H1 (cell line): ENCODE measurements at regions not wholly inside any gene's neighbourhood (a gene's known extent, or its start where the extent isn't known, plus 50 kb on each side); places are given as distances from the start of the nearest gene placed in this dataset.

Experiments
- CTCF ChIA-PET: fragments of 300-600 bp; sonication (Branson Sonifier 250); formaldehyde crosslinking; loops from one replicate; lab custom pipeline; 2021; ENCODE audit not compliant: partially characterized antibody; lab: Charles Lee
- POLR2A ChIA-PET: fragments of 300-600 bp; sonication (Branson Sonifier 250); formaldehyde crosslinking; loops from one replicate; lab custom pipeline; 2021; ENCODE audit warnings: inconsistent platforms; ENCODE audit not compliant: partially characterized antibody; lab: Charles Lee
- DNase-seq, 2 experiments: peaks; one replicate each; pipeline versions ENCODE4 v3.0.0 to v3.0.0-alpha.2; 2010 to 2022; ENCODE audit warnings: low spot score in 2 of 2, low read depth in 1 of 2, mixed read lengths in 1 of 2
- FAIRE-seq: peaks from 2 replicates; lab custom pipeline; 2011; peaks lifted over from hg19 to GRCh38; lab: Jason Lieb, UNC
- H2AFZ ChIP-seq: 2 replicates; pipeline ENCODE4 v1.8.1; 2012; ENCODE audit warnings: low read length, inconsistent platforms
- H2AK5ac ChIP-seq: 2 replicates; pipeline ENCODE4 v1.6.1; 2013; ENCODE audit warnings: low read depth, low read length
- H2BK120ac ChIP-seq: replicated peaks from 2 replicates; pipeline ENCODE3; 2013; ENCODE audit warnings: low read depth, low read length, inconsistent platforms
- H2BK12ac ChIP-seq: 2 replicates; pipeline ENCODE4 v1.6.1; 2013; ENCODE audit warnings: low read depth, low read length
- H2BK15ac ChIP-seq: 2 replicates; pipeline ENCODE4 v1.6.1; 2013; ENCODE audit warnings: low read length
- H2BK20ac ChIP-seq: 2 replicates; pipeline ENCODE4 v1.6.1; 2013; ENCODE audit warnings: low read length
- H2BK5ac ChIP-seq: 2 replicates; pipeline ENCODE4 v1.6.1; 2013; ENCODE audit warnings: low read depth, low read length
- H3K14ac ChIP-seq: 2 replicates; pipeline ENCODE4 v1.6.1; 2013; ENCODE audit warnings: inconsistent platforms; ENCODE audit not compliant: insufficient read length
- H3K18ac ChIP-seq: 2 replicates; pipeline ENCODE4 v1.6.1; 2013; ENCODE audit warnings: low read length; ENCODE audit errors: extremely low read depth
- H3K23ac ChIP-seq: 2 replicates; pipeline ENCODE4 v1.6.1; 2013; ENCODE audit warnings: inconsistent platforms; ENCODE audit not compliant: insufficient read length
- H3K23me2 ChIP-seq: 2 replicates; pipeline ENCODE4 v1.6.1; 2013; ENCODE audit warnings: low read depth, low read length
- H3K27ac ChIP-seq: 2 replicates; pipeline ENCODE4 v1.6.1; 2011; ENCODE audit warnings: low read depth, low read length, inconsistent platforms
- H3K27me3 ChIP-seq, 4 experiments: replicated peaks in 1 of 4; 1 replicate in 1 of 4; 2 replicates in 3 of 4; pipeline versions ENCODE4 v1.6.1 to v1.8.1; 2011 to 2013; ENCODE audit warnings: low read length in 3 of 4, mild to moderate bottlenecking in 3 of 4, inconsistent platforms in 2 of 4, mixed read lengths in 2 of 4, moderate library complexity in 1 of 4; ENCODE audit not compliant: control insufficient read depth in 3 of 4, insufficient read depth in 3 of 4; ENCODE audit errors: extremely low read depth in 1 of 4
- H3K36me3 ChIP-seq, 4 experiments: 2 replicates each; pipeline versions ENCODE4 v1.6.1 to v1.8.1; 2011 to 2013; ENCODE audit warnings: mild to moderate bottlenecking in 4 of 4, low read length in 3 of 4, moderate library complexity in 2 of 4, control low read depth in 1 of 4, inconsistent platforms in 1 of 4; ENCODE audit not compliant: insufficient read depth in 4 of 4, control insufficient read depth in 2 of 4
- H3K4ac ChIP-seq: replicated peaks from 2 replicates; pipeline ENCODE3; 2013; ENCODE audit warnings: low read length, low read depth, mixed read lengths, inconsistent platforms; ENCODE audit not compliant: insufficient read length
- H3K4me1 ChIP-seq, 4 experiments: replicated peaks in 1 of 4; 1 replicate in 1 of 4; 2 replicates in 3 of 4; pipeline versions ENCODE4 v1.6.1 to v1.8.1; 2011 to 2013; ENCODE audit warnings: low read length in 3 of 4, inconsistent platforms in 2 of 4, mixed read lengths in 1 of 4; ENCODE audit not compliant: insufficient read depth in 4 of 4, control insufficient read depth in 3 of 4
- H3K4me2 ChIP-seq, 2 experiments: 2 replicates each; pipeline versions ENCODE4 v1.6.1 to v1.8.1; 2011 to 2013; ENCODE audit warnings: low read depth in 2 of 2, low read length in 2 of 2, control low read depth in 1 of 2, inconsistent platforms in 1 of 2, mild to moderate bottlenecking in 1 of 2; ENCODE audit not compliant: insufficient read depth in 1 of 2
- H3K4me3 ChIP-seq, 4 experiments: fragments of 200-600, 300-600 bp in 1 of 4; sonication (generic), shearing (Covaris generic), sonication (Bioruptor Twin) in 1 of 4; 2 replicates each; pipeline versions ENCODE4 v1.5.1 to v1.8.1; 2011 to 2016; ENCODE audit warnings: low read length in 4 of 4, low read depth in 3 of 4, control low read depth in 2 of 4, inconsistent platforms in 2 of 4, mild to moderate bottlenecking in 2 of 4, mixed read lengths in 1 of 4, moderate library complexity in 1 of 4; ENCODE audit not compliant: insufficient read depth in 2 of 4; ENCODE audit errors: extremely low read depth in 1 of 4
- H3K56ac ChIP-seq: replicated peaks from 2 replicates; pipeline ENCODE3; 2013; ENCODE audit warnings: low read depth, mild to moderate bottlenecking, mixed read lengths, low read length, inconsistent platforms; ENCODE audit not compliant: insufficient read length
- H3K79me1 ChIP-seq: 2 replicates; pipeline ENCODE4 v1.6.1; 2013; ENCODE audit warnings: low read depth, low read length, control low read depth
- H3K79me2 ChIP-seq, 2 experiments: 2 replicates each; pipeline versions ENCODE4 v1.6.1 to v1.8.1; 2012 to 2013; ENCODE audit warnings: low read length in 2 of 2, mild to moderate bottlenecking in 2 of 2, inconsistent platforms in 1 of 2; ENCODE audit not compliant: insufficient read depth in 2 of 2, control insufficient read depth in 1 of 2
- H3K9ac ChIP-seq, 4 experiments: replicated peaks in 1 of 4; 1 replicate in 1 of 4; 2 replicates in 3 of 4; pipeline versions ENCODE4 v1.6.1 to v1.8.1; 2011 to 2013; ENCODE audit warnings: low read depth in 3 of 4, low read length in 3 of 4, control low read depth in 2 of 4, mild to moderate bottlenecking in 2 of 4, moderate library complexity in 2 of 4, inconsistent platforms in 1 of 4; ENCODE audit errors: extremely low read depth in 1 of 4
- H3K9me3 ChIP-seq, 2 experiments: 2 replicates each; pipeline versions ENCODE4 v1.6.1 to v1.8.1; 2012 to 2013; ENCODE audit warnings: mild to moderate bottlenecking in 2 of 2, moderate library complexity in 2 of 2, control low read depth in 1 of 2, inconsistent platforms in 1 of 2, low read depth in 1 of 2, low read length in 1 of 2, mixed read lengths in 1 of 2; ENCODE audit not compliant: insufficient read depth in 2 of 2
- H4K20me1 ChIP-seq, 2 experiments: replicated peaks in 1 of 2; 2 replicates each; pipeline versions ENCODE3 to v1.8.1; 2011 to 2013; ENCODE audit warnings: inconsistent platforms in 2 of 2, low read length in 2 of 2, mild to moderate bottlenecking in 1 of 2; ENCODE audit not compliant: insufficient read depth in 2 of 2, control insufficient read depth in 1 of 2
- H4K5ac ChIP-seq: 2 replicates; pipeline ENCODE4 v1.6.1; 2013; ENCODE audit warnings: low read length, low read depth, mixed read lengths, inconsistent platforms; ENCODE audit not compliant: insufficient read length
- H4K8ac ChIP-seq: 2 replicates; pipeline ENCODE4 v1.8.0; 2013; ENCODE audit warnings: mild to moderate bottlenecking, moderate library complexity, low read length, inconsistent platforms; ENCODE audit not compliant: insufficient read depth; ENCODE audit errors: extremely low read depth
- H4K91ac ChIP-seq: replicated peaks from 2 replicates; pipeline ENCODE3; 2013; ENCODE audit warnings: low read length, mixed read lengths, inconsistent platforms; ENCODE audit not compliant: insufficient read length
- CBX8 ChIP-seq: fragments of 300-800, 300-1000 bp; sonication (generic); IDR thresholded peaks from 2 replicates; pipeline ENCODE4 v1.7.1; 2016; ENCODE audit warnings: low read depth, low read length, borderline replicate concordance
- CREB1 ChIP-seq: IDR thresholded peaks from 2 replicates; pipeline ENCODE4 v1.6.1; 2012; ENCODE audit warnings: inconsistent platforms
- POU5F1 ChIP-seq: IDR thresholded peaks from 2 replicates; pipeline ENCODE4 v1.6.1; 2011; ENCODE audit warnings: low read depth, mild to moderate bottlenecking, low read length, moderate library complexity
- RNF2 ChIP-seq: fragments of 200-900, 300-1000 bp; sonication (generic); IDR thresholded peaks from 2 replicates; pipeline ENCODE4 v1.7.1; 2016; ENCODE audit warnings: borderline replicate concordance, low read depth, mild to moderate bottlenecking, antibody characterized with exemption, low read length; ENCODE audit not compliant: poor library complexity, severe bottlenecking; ENCODE audit errors: missing control alignments
- RXRA ChIP-seq: IDR thresholded peaks from 2 replicates; pipeline ENCODE4 v1.6.1; 2011; ENCODE audit warnings: low read depth, mild to moderate bottlenecking, low read length, moderate library complexity; ENCODE audit not compliant: insufficient read depth
- SP2 ChIP-seq: IDR thresholded peaks from 2 replicates; pipeline ENCODE4 v1.6.1; 2012; ENCODE audit warnings: mild to moderate bottlenecking, low read length, inconsistent platforms
- TAF7 ChIP-seq: optimal IDR thresholded peaks from 2 replicates; pipeline ENCODE3; 2011; ENCODE audit warnings: low read depth, mild to moderate bottlenecking, inconsistent platforms, low read length, moderate library complexity, borderline replicate concordance
- TBP ChIP-seq: IDR thresholded peaks from 2 replicates; pipeline ENCODE4 v1.6.1; 2011; ENCODE audit warnings: low read depth, low read length, improper control_type of control experiment
- YY1 ChIP-seq: IDR thresholded peaks from 2 replicates; pipeline ENCODE4 v1.6.1; 2011; ENCODE audit warnings: low read depth, mild to moderate bottlenecking, low read length

DNA sequence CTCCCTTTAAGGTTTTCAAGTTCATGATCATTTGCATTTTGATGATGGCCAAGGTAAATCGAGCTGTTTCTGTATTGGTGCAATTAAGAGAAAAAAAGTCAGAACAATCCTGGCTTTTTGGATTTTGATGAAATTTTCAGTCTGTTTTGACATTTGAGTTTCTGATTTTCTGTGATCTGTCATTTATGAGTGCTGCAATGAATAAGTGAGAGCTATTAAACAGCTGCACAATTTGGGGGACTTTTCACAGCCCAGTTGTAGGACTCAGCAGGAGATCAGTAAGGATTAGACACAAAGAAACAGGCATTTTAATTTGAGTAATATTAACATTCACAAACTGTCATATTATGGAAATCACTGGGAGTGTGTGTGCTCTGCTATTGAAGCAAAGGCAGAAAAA, 452.9 kb upstream of the CXADR start (continued):
- no peak for TF ChIP-seq YY1

- Histone ChIP-seq H4K20me1 (no peaks in the 10 kb centered on the region), H3K27me3 (peaks cover 0 to 1% (median 0%) of the 10 kb centered on the region in 4 experiments; a peak in 1 of 7 replicates), H4K91ac (no peak overlapping the region), H4K5ac (no peak overlapping the region), H2BK15ac (no peak overlapping the region), H3K4ac (no peak overlapping the region), H2BK120ac (no peak overlapping the region), H2BK12ac (no peak overlapping the region), H3K79me1 (no peaks in the 10 kb centered on the region), H3K4me1 (no peaks in the 10 kb centered on the region), H3K4me2 (no peak overlapping the region), H2AK5ac (no peak overlapping the region), H3K23ac (no peak overlapping the region), H4K8ac (no peak overlapping the region), H3K4me3 (no peak overlapping the region), H3K27ac (no peak overlapping the region), H3K14ac (no peak overlapping the region), H3K9me3 (no peaks in the 10 kb centered on the region), H2AFZ (no peak overlapping the region), H3K36me3 (no peaks in the 10 kb centered on the region), H3K23me2 (no peaks in the 10 kb centered on the region), H3K56ac (no peak overlapping the region), H2BK5ac (no peak overlapping the region), H3K9ac (no peak overlapping the region), H3K18ac (no peak overlapping the region), H3K79me2 (no peaks in the 10 kb centered on the region), H2BK20ac (no peak overlapping the region)
- CTCF ChIA-PET, result interaction anchor here (1.3 kb wide), 1 partner anchor 20 kb away, joined by 3 read pairs; no protein-coding TSS in a partner anchor
- DNase-seq (no peak), FAIRE-seq (no peak)
- POLR2A ChIA-PET, result no interaction called here
- TF ChIP-seq CBX8, result no peak
- no peak for TF ChIP-seq TBP
- TF ChIP-seq SP2, result no peak
- no peak for TF ChIP-seq POU5F1
- TF ChIP-seq CREB1, result no peak
- no peak for TF ChIP-seq RXRA
- no peak for TF ChIP-seq RNF2
- TF ChIP-seq TAF7, result no peak
Measured at GRCh38 chr21:17066006-17066405, 446.8 kb upstream of the CXADR start.
